HepG2 (cell line): ENCODE measurements at regions not wholly inside any gene's neighbourhood (a gene's known extent, or its start where the extent isn't known, plus 50 kb on each side); places are given as distances from the start of the nearest gene placed in this dataset.
A peak's percentile ranks its signal among the peaks of the same experiment; 100 is the strongest.

ENCODE experiments used
- AKNA ChIP-seq: sonication (generic); formaldehyde crosslinking; IDR thresholded peaks from 2 replicates; pipeline ENCODE4 v1.4.0; 2020; ENCODE audit warnings: missing genetic modification reagents, borderline replicate concordance
- ARNT2 ChIP-seq: sonication (generic); formaldehyde crosslinking; IDR thresholded peaks from 2 replicates; pipeline ENCODE4 v1.8.0; 2022; ENCODE audit warnings: mild to moderate bottlenecking, low read depth, missing genetic modification reagents, moderate library complexity
- ATRX ChIP-seq: sonication (generic); formaldehyde crosslinking; IDR thresholded peaks from 2 replicates; pipeline ENCODE4 v1.4.0; 2020; ENCODE audit warnings: missing genetic modification reagents, borderline replicate concordance
- CBX1 ChIP-seq: IDR thresholded peaks from one replicate; pipeline ENCODE4 v1.6.1; 2016; ENCODE audit warnings: antibody characterized with exemption, low read depth
- CC2D1A ChIP-seq: sonication (generic); formaldehyde crosslinking; IDR thresholded peaks from 2 replicates; pipeline ENCODE4 v1.8.1; 2023; ENCODE audit warnings: mild to moderate bottlenecking, missing genetic modification reagents
- FOXC1 ChIP-seq: sonication (generic); formaldehyde crosslinking; IDR thresholded peaks from 2 replicates; pipeline ENCODE4 v1.8.0; 2022; ENCODE audit warnings: mild to moderate bottlenecking, missing genetic modification reagents, borderline replicate concordance
- FOXK1 ChIP-seq: sonication (generic); formaldehyde crosslinking; IDR thresholded peaks from 2 replicates; pipeline ENCODE4 v1.4.0; 2020; ENCODE audit warnings: low read depth, missing genetic modification reagents, borderline replicate concordance
- HNF1A ChIP-seq, 2 experiments: sonication (generic) in 1 of 2; formaldehyde crosslinking in 1 of 2; IDR thresholded peaks; 2 replicates each; pipeline versions ENCODE4 v1.4.0 to v1.6.1; 2016 to 2020; ENCODE audit warnings: borderline replicate concordance in 1 of 2, low read depth in 1 of 2, mild to moderate bottlenecking in 1 of 2, missing genetic modification reagents in 1 of 2
- IKZF5 ChIP-seq: IDR thresholded peaks from 2 replicates; pipeline ENCODE4 v1.6.1; 2018; ENCODE audit warnings: missing genetic modification reagents, mild to moderate bottlenecking, missing compliant biosample characterization
- JDP2 ChIP-seq: sonication (generic); formaldehyde crosslinking; IDR thresholded peaks from 2 replicates; pipeline ENCODE4 v1.8.1; 2022; ENCODE audit warnings: missing genetic modification reagents, borderline replicate concordance
- JUN ChIP-seq: sonication (generic); formaldehyde crosslinking; IDR thresholded peaks from 2 replicates; pipeline ENCODE4 v1.4.0; 2020; ENCODE audit warnings: mild to moderate bottlenecking, missing genetic modification reagents
- KDM5A ChIP-seq: fragments of 200-600 bp; sonication (generic); IDR thresholded peaks from 2 replicates; pipeline ENCODE4 v1.7.0; 2018; ENCODE audit warnings: antibody characterized with exemption, mild to moderate bottlenecking, low read length, borderline replicate concordance
- MIXL1 ChIP-seq: IDR thresholded peaks from 2 replicates; pipeline ENCODE4 v1.6.1; 2016
- NFRKB ChIP-seq: fragments of 450-650 bp; IDR thresholded peaks from 2 replicates; pipeline ENCODE4 v1.6.1; 2017
- POLR2G ChIP-seq: fragments of 200-400 bp; formaldehyde crosslinking; IDR thresholded peaks from 2 replicates; pipeline ENCODE4 v1.6.1; 2018; ENCODE audit warnings: mild to moderate bottlenecking, low read depth, low read length, moderate library complexity
- SALL2 ChIP-seq: sonication (generic); formaldehyde crosslinking; IDR thresholded peaks from 2 replicates; pipeline ENCODE4 v1.8.1; 2023; ENCODE audit warnings: mild to moderate bottlenecking, missing genetic modification reagents, inconsistent platforms
- U2AF1 ChIP-seq: fragments of 200-400 bp; formaldehyde crosslinking; optimal IDR thresholded peaks from 2 replicates; pipeline ENCODE3; 2017; ENCODE audit warnings: mild to moderate bottlenecking, low read depth, low read length
- ZNF335 ChIP-seq: sonication (generic); formaldehyde crosslinking; IDR thresholded peaks from 2 replicates; pipeline ENCODE4 v1.4.0; 2020; ENCODE audit warnings: missing genetic modification reagents
- ZNF629 ChIP-seq: sonication (generic); formaldehyde crosslinking; conservative IDR thresholded peaks from 2 replicates; pipeline ENCODE4 v1.5.0; 2020; ENCODE audit warnings: missing genetic modification reagents

- TF ChIP-seq JDP2 (CRISPR knock-in tag) = no peak
- TF ChIP-seq MIXL1 (CRISPR knock-in tag) = peak; percentile 99
- no peak for TF ChIP-seq KDM5A
- peak; percentile 96 for TF ChIP-seq CBX1
- peak; percentile 99 for TF ChIP-seq FOXK1 (CRISPR knock-in tag)
- TF ChIP-seq NFRKB = no peak
- peak; percentile 48 for TF ChIP-seq SALL2 (CRISPR knock-in tag)
- peak; percentile 92 for TF ChIP-seq ZNF629
- TF ChIP-seq IKZF5 (CRISPR knock-in tag) = peak; percentile 97
- no peak for TF ChIP-seq U2AF1
- peak; percentile 97 for TF ChIP-seq FOXC1 (CRISPR knock-in tag)
- peak; percentile 86 for TF ChIP-seq ARNT2 (CRISPR knock-in tag)
- peak; percentile 76; the same call in 1 of the 2 replicates for TF ChIP-seq ZNF335 (CRISPR knock-in tag)
- no peak; the same call in 1 of the 2 replicates for TF ChIP-seq POLR2G
- no peak for TF ChIP-seq CC2D1A (CRISPR knock-in tag)
- TF ChIP-seq JUN (CRISPR knock-in tag) = peak; percentile 93
- TF ChIP-seq ATRX (CRISPR knock-in tag) = no peak
- no peak; the same call in 1 of the 2 replicates for TF ChIP-seq HNF1A (IDR thresholded peaks at IDR 0.05; ENCODE audit: low read depth)
- peak; percentile 50; the same call in 1 of the 2 replicates for TF ChIP-seq HNF1A (CRISPR knock-in tag; IDR thresholded peaks at IDR 0.05; ENCODE audit: borderline replicate concordance)
- TF ChIP-seq AKNA (CRISPR knock-in tag) = no peak; the same call in 1 of the 2 replicates
Measured at GRCh38 chr14:29028973-29029582, 262.5 kb downstream of the FOXG1 start (continued).
